ENCODE measurements at regions not wholly inside any gene's neighbourhood (a gene's known extent, or its start where the extent isn't known, plus 50 kb on each side); places are given as distances from the start of the nearest gene placed in this dataset.

GRCh38 chr4:160604541-160604940, 1501.7 kb downstream of the RAPGEF2 start:
- H3K27ac ChIP-seq: no peak overlapping the region
- H3K4me3 ChIP-seq (ENCODE audit: low read depth, low read length): no peak overlapping the region
- no peaks in the 10 kb centered on the region for H3K27me3 ChIP-seq (ENCODE audit: control insufficient read depth, insufficient read depth, low read length)
- H2AFZ ChIP-seq: no peak overlapping the region
- no peaks in the 10 kb centered on the region for H3K4me1 ChIP-seq
- no peaks in the 10 kb centered on the region for H3K79me2 ChIP-seq
- no peak overlapping the region for H3K4me2 ChIP-seq (ENCODE audit: low read length)
- H3K36me3 ChIP-seq (ENCODE audit: control insufficient read depth, insufficient read depth, low read length): no peaks in the 10 kb centered on the region
- no peak overlapping the region for H3K9ac ChIP-seq
- TF ChIP-seq CTCF (IDR thresholded peaks at IDR 0.05): no peak
- H3K9me3 ChIP-seq (ENCODE audit: control insufficient read depth, low read length): no peaks in the 10 kb centered on the region

GRCh38 chr4:160611181-160611580, 1508.3 kb downstream of the RAPGEF2 start:
- no peaks in the 10 kb centered on the region for H3K36me3 ChIP-seq (ENCODE audit: control insufficient read depth, insufficient read depth, low read length)
- TF ChIP-seq CTCF (IDR thresholded peaks at IDR 0.05): no peak
- H3K27ac ChIP-seq: no peak overlapping the region
- H3K27me3 ChIP-seq (ENCODE audit: control insufficient read depth, insufficient read depth, low read length): no peaks in the 10 kb centered on the region
- no peaks in the 10 kb centered on the region for H3K9me3 ChIP-seq (ENCODE audit: control insufficient read depth, low read length)
- H3K9ac ChIP-seq: no peak overlapping the region
- H3K4me2 ChIP-seq (ENCODE audit: low read length): no peak overlapping the region
- H3K4me3 ChIP-seq (ENCODE audit: low read depth, low read length): no peak overlapping the region
- H3K4me1 ChIP-seq: no peaks in the 10 kb centered on the region
- no peak overlapping the region for H2AFZ ChIP-seq
- H3K79me2 ChIP-seq: no peaks in the 10 kb centered on the region

- no peaks in the 10 kb centered on the region for H3K36me3 ChIP-seq (ENCODE audit: control insufficient read depth, insufficient read depth, low read length)
- no peaks in the 10 kb centered on the region for H3K4me1 ChIP-seq
- TF ChIP-seq CTCF (IDR thresholded peaks at IDR 0.05): no peak
- H3K4me2 ChIP-seq (ENCODE audit: low read length): no peak overlapping the region
- no peak overlapping the region for H3K27ac ChIP-seq
- no peaks in the 10 kb centered on the region for H3K79me2 ChIP-seq
- H3K9ac ChIP-seq: no peak overlapping the region
- H2AFZ ChIP-seq: no peak overlapping the region
- no peaks in the 10 kb centered on the region for H3K9me3 ChIP-seq (ENCODE audit: control insufficient read depth, low read length)
- H3K27me3 ChIP-seq (ENCODE audit: control insufficient read depth, insufficient read depth, low read length): no peaks in the 10 kb centered on the region
- no peak overlapping the region for H3K4me3 ChIP-seq (ENCODE audit: low read depth, low read length)
Observed at GRCh38 chr4:160631044-160631443, 1528.2 kb downstream of the RAPGEF2 start.

- TF ChIP-seq CTCF (IDR thresholded peaks at IDR 0.05): no peak
- H3K27me3 ChIP-seq (ENCODE audit: control insufficient read depth, insufficient read depth, low read length): no peaks in the 10 kb centered on the region
- H3K4me1 ChIP-seq: no peaks in the 10 kb centered on the region
- no peaks in the 10 kb centered on the region for H3K9me3 ChIP-seq (ENCODE audit: control insufficient read depth, low read length)
- H3K4me3 ChIP-seq (ENCODE audit: low read depth, low read length): no peak overlapping the region
- no peak overlapping the region for H3K4me2 ChIP-seq (ENCODE audit: low read length)
- no peak overlapping the region for H3K9ac ChIP-seq
- H3K79me2 ChIP-seq: no peaks in the 10 kb centered on the region
- no peak overlapping the region for H2AFZ ChIP-seq
- no peaks in the 10 kb centered on the region for H3K36me3 ChIP-seq (ENCODE audit: control insufficient read depth, insufficient read depth, low read length)
- H3K27ac ChIP-seq: no peak overlapping the region
Observed at GRCh38 chr4:160652790-160653189, 1511.0 kb downstream of the FSTL5 start.

DNA sequence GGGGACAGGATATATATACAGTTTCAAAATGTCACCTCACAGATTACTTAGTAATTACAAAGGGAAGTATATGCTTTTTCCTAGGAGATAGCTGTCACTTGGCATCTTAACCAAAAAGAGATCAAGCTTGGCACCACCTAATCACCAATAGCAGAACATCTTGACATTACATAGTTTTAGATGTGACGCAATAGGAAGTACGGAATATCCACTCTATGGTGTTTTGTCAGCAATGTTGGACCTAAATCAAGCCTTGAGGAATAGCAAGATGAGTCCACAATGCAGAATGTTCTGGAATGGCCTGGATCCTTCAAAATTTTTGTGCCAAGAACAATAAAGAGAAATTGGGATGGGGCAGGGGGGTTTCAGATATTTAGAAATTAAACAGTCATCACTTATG, 1488.2 kb downstream of the FSTL5 start:
- no peaks in the 10 kb centered on the region for H3K36me3 ChIP-seq (ENCODE audit: control insufficient read depth, insufficient read depth, low read length)
- no peaks in the 10 kb centered on the region for H3K79me2 ChIP-seq
- no peak overlapping the region for H3K4me3 ChIP-seq (ENCODE audit: low read depth, low read length)
- no peak overlapping the region for H3K4me2 ChIP-seq (ENCODE audit: low read length)
- no peaks in the 10 kb centered on the region for H3K9me3 ChIP-seq (ENCODE audit: control insufficient read depth, low read length)
- no peaks in the 10 kb centered on the region for H3K27me3 ChIP-seq (ENCODE audit: control insufficient read depth, insufficient read depth, low read length)
- no peaks in the 10 kb centered on the region for H3K4me1 ChIP-seq
- no peak overlapping the region for H2AFZ ChIP-seq
- H3K9ac ChIP-seq: no peak overlapping the region
- no peak overlapping the region for H3K27ac ChIP-seq
- no peak for TF ChIP-seq CTCF (IDR thresholded peaks at IDR 0.05)

All from parathyroid adenoma (tissue), 2 donors.